Heart left ventricle (tissue), 16 donors: ENCODE measurements at regions not wholly inside any gene's neighbourhood (a gene's known extent, or its start where the extent isn't known, plus 50 kb on each side); places are given as distances from the start of the nearest gene placed in this dataset.

Experiments
- ATAC-seq, 4 donors: fragments of 200-7000 bp; cut with Tn5 transposase; one replicate each; pipeline ENCODE4 v1.9.1; 2020 to 2022; ENCODE audit warnings: moderate library complexity in 4 of 4, mild to moderate bottlenecking in 3 of 4, moderate number of reproducible peaks in 1 of 4
- DNase-seq, 5 donors: peaks; one replicate each; pipeline ENCODE4 v3.0.0-alpha.2; 2020
- H3K27ac ChIP-seq, 12 donors: fragments of 200-600 bp; sonication (generic) in 4 of 12; one replicate each; pipeline versions ENCODE4 v1.5.0 to v1.8.0; 2016 to 2022; ENCODE audit warnings: mild to moderate bottlenecking in 2 of 12
- H3K27me3 ChIP-seq, 9 donors: fragments of 200-600 bp; sonication (generic) in 2 of 9; one replicate each; pipeline versions ENCODE4 v1.5.1 to v1.8.0; 2016 to 2022; ENCODE audit warnings: mild to moderate bottlenecking in 3 of 9
- H3K36me3 ChIP-seq, 9 donors: fragments of 200-600 bp; sonication (generic) in 2 of 9; one replicate each; pipeline versions ENCODE4 v1.5.0 to v1.8.0; 2018 to 2022; ENCODE audit warnings: mild to moderate bottlenecking in 2 of 9
- H3K4me1 ChIP-seq, 12 donors: fragments of 200-600 bp; sonication (generic) in 4 of 12; one replicate each; pipeline versions ENCODE4 v1.5.0 to v1.8.0; 2016 to 2022; ENCODE audit warnings: mild to moderate bottlenecking in 3 of 12
- H3K4me3 ChIP-seq, 12 donors: fragments of 200-600 bp; sonication (generic) in 4 of 12; one replicate each; pipeline versions ENCODE4 v1.5.0 to v1.8.0; 2017 to 2022; ENCODE audit warnings: mild to moderate bottlenecking in 9 of 12, moderate library complexity in 4 of 12
- H3K9me3 ChIP-seq, 12 donors: fragments of 200-600 bp; sonication (generic) in 4 of 12; one replicate each; pipeline versions ENCODE4 v1.5.0 to v1.8.0; 2016 to 2022; ENCODE audit warnings: mild to moderate bottlenecking in 1 of 12
- POLR2A ChIP-seq, 2 donors: fragments of 450-650 bp; IDR thresholded peaks; one replicate each; pipeline ENCODE4 v1.6.1; 2017; ENCODE audit warnings: antibody characterized with exemption in 2 of 2, mild to moderate bottlenecking in 2 of 2, moderate library complexity in 2 of 2
- WGBS, 4 donors: extraction: QIAGEN DNeasy Blood & Tissue Kit in 2 of 4; methylation state at CpG; one replicate each; pipeline versions ENCODE4 v1.1.5 to v1.1.7; 2013 to 2018; 5-methylcytosine and 5-hydroxymethylcytosine counted together
- intact Hi-C, 10 donors: fragments of 100-400 bp; cut with DNase I; formaldehyde crosslinking; loops; one replicate each; pipeline versions ENCODE4 v1.11.1 to v1.14.2; 2022
- TF ChIP-seq, protein P1 (sequence below), 12 donors: fragments of 200-600 bp; sonication (generic) in 4 of 12; IDR thresholded peaks; one replicate each; pipeline versions ENCODE4 v1.5.0 to v1.8.0; 2018 to 2022; ENCODE audit warnings: antibody characterized with exemption in 12 of 12, mild to moderate bottlenecking in 5 of 12
- donor health status: ischemic (EF 13 %, LVEDD 7.1; RV severe dilation, severe dysfunction).
- donor health status: healthy with polysubstance abuse.
- donor health status: DM: no; HTN: yes; CAD: no.
- donor health status: DM: no; HTN: no; CAD: no.
- donor health status: ischemic (EF 25% LVEDD 6.9; RV normal size, moderate dysfunction).
- donor health status: ischemic (EF 25% LVEDD 5.7; RV mildly dilated, moderate dysfunction).
- donor health status: healthy.
- donor health status: DM: yes; HTN: yes; CAD: no.
- donor health status: ischemic (EF 35%, LVEDD 5.7; RV mildly dilated, moderate dysfunction).
- donor health status: nonischemic (EF 11% LVEDD 7.7; RV severe dilation, severe dysfunction).
- donor health status: DM: yes; HTN: yes; CAD: no.
- donor health status: PGD.
- donor health status: ischemic (EF 29% LVEDD 5.4; RV normal size, mild dysfunction).
- donor health status: nonischemic (EF 23%, LVEDD 6.1; RV moderate dilation, normal function).

DNA sequence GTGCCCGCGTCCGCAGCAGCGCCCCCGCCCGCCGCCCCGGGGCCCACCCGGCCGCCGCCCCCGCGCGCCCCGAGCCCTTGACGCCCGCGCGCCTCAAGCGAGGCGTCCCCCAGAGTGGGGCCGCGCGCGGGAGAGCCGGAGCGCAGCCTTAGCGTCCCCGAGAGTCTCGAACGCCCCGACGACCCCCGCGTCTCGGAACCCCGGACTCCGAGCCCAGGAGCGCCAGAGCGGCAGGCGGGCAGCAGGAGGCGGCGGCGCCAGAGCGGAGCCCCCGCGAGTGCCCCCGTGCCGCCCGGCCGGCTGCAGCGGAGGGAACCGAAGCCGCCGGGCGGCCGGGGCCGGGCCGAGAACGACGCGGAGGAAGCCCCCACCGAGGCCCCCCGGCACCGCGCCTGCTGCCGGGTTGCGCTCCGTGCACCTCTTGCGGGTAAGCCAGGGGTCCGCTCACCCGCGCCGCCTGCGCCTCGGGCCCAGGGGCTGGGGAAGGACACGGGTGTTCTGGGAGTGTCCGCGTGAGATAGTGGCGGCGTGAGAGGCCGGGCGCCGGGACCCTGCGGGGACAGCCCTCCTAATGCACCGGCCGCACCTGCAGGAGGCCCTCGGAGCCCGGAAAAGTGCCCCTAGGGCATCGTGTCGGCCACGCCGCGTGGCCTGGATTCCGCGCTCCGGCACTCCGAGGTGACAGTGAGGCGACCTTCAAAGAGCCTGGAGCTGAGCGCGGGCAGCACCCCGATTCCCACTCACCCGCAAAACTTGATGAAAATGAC is 52.0 kb upstream of the ULK4 start:
- H3K4me3 ChIP-seq = peak overlapping the region; percentile 75 to 99 (median 93)
- no peaks in the 10 kb centered on the region for H3K27me3 ChIP-seq
- TF ChIP-seq, protein P1, sequence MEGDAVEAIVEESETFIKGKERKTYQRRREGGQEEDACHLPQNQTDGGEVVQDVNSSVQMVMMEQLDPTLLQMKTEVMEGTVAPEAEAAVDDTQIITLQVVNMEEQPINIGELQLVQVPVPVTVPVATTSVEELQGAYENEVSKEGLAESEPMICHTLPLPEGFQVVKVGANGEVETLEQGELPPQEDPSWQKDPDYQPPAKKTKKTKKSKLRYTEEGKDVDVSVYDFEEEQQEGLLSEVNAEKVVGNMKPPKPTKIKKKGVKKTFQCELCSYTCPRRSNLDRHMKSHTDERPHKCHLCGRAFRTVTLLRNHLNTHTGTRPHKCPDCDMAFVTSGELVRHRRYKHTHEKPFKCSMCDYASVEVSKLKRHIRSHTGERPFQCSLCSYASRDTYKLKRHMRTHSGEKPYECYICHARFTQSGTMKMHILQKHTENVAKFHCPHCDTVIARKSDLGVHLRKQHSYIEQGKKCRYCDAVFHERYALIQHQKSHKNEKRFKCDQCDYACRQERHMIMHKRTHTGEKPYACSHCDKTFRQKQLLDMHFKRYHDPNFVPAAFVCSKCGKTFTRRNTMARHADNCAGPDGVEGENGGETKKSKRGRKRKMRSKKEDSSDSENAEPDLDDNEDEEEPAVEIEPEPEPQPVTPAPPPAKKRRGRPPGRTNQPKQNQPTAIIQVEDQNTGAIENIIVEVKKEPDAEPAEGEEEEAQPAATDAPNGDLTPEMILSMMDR (IDR thresholded peaks at IDR 0.05) = peak in 3 of 12 donors; percentile 31 to 35 (median 33)
- peak in 1 of 2 donors; percentile 8 for TF ChIP-seq POLR2A (IDR thresholded peaks at IDR 0.05)
- 0 to 1% (median 1%) methylated on average over 26 to 103 of the region's 103 CpGs for WGBS, 4 donors
- peaks cover 1 to 57% (median 43%) of the 10 kb centered on the region in 12 donors for H3K4me1 ChIP-seq
- intact Hi-C loops = loop anchor here (1.0 to 10.0 kb wide), 12 partner anchors 49 to 181 kb away; partner anchors contain the start of gene ULK4 (in 8 of the 10)
- peak; percentile 39 to 59 (median 57) for ATAC-seq
- no peaks in the 10 kb centered on the region for H3K9me3 ChIP-seq
- H3K36me3 ChIP-seq = no peaks in the 10 kb centered on the region
- H3K27ac ChIP-seq = peak overlapping the region; percentile 88 to 97 (median 94)
- DNase-seq = peak; percentile 44 to 79 (median 60)

- Histone ChIP-seq H3K4me1 (peaks cover 0 to 51% (median 35%) of the 10 kb centered on the region in 12 donors), H3K4me3 (peak overlapping the region; percentile 28 to 99 (median 93)), H3K27ac (peak overlapping the region; percentile 88 to 97 (median 94)), H3K36me3 (no peaks in the 10 kb centered on the region), H3K9me3 (no peaks in the 10 kb centered on the region), H3K27me3 (no peaks in the 10 kb centered on the region)
- intact Hi-C loops = loop anchor here (2.0 to 10.0 kb wide), 10 partner anchors 48 to 182 kb away; partner anchors contain the start of gene ULK4 (in 7 of the 10)
- TF ChIP-seq POLR2A (IDR thresholded peaks at IDR 0.05) = no peak
- TF ChIP-seq, protein P1 (IDR thresholded peaks at IDR 0.05) = no peak
- ATAC-seq = peak; percentile 50 to 88 (median 80)
- 2 to 6% (median 3%) methylated on average over 11 to 58 of the region's 58 CpGs for WGBS, 4 donors
- peak; percentile 79 to 91 (median 84) for DNase-seq
These were observed 51.2 kb upstream of the ULK4 start for GRCh38 chr3:42012935-42013690.

- H3K4me1 ChIP-seq = peaks cover 0 to 45% (median 29%) of the 10 kb centered on the region in 12 donors
- peak overlapping the region in 5 of 12 donors; percentile 75 to 98 (median 95) for H3K4me3 ChIP-seq
- peak overlapping the region in 11 of 12 donors; percentile 90 to 97 (median 94) for H3K27ac ChIP-seq
- no peak for DNase-seq
- no peak for ATAC-seq
- no peak for TF ChIP-seq POLR2A (IDR thresholded peaks at IDR 0.05)
- TF ChIP-seq, protein P1 (IDR thresholded peaks at IDR 0.05) = no peak
- no peaks in the 10 kb centered on the region for H3K9me3 ChIP-seq
- H3K36me3 ChIP-seq = no peaks in the 10 kb centered on the region
- intact Hi-C loops = loop anchor here (2.0 to 10.0 kb wide), 10 partner anchors 48 to 182 kb away; partner anchors contain the start of gene ULK4 (in 7 of the 10)
- no peaks in the 10 kb centered on the region for H3K27me3 ChIP-seq
- 58 to 74% (median 62%) methylated on average over 2 of the region's 2 CpGs for WGBS, 4 donors
These were observed 50.6 kb upstream of the ULK4 start for GRCh38 chr3:42012383-42012934.
